AG20443 (cell line): ENCODE measurements at regions not wholly inside any gene's neighbourhood (a gene's known extent, or its start where the extent isn't known, plus 50 kb on each side); places are given as distances from the start of the nearest gene placed in this dataset.

Experiments used
- DNase-seq: peaks from one replicate; pipeline ENCODE4 v3.0.0; 2012; ENCODE audit warnings: low spot score, mixed read lengths

DNA sequence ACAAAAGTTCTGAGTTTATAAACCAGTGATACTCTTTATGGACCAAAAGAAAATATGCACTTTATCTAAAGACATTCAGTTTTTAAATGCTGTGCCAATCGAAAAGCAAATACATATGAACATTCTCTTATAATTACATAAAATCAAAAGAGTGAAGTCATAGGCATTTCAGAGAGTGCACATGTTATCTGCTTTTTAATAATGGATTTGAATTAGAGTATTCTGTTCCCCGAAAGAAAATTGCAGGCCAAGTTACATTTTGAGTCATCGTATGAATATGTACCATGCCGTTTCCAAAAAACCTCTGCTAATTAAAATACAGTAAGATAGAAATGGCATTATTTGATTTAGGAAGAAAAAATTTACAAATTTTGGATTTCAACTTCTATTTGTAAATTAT is 565.7 kb downstream of the ZEB2 start:
- DNase-seq, result no peak

DNA sequence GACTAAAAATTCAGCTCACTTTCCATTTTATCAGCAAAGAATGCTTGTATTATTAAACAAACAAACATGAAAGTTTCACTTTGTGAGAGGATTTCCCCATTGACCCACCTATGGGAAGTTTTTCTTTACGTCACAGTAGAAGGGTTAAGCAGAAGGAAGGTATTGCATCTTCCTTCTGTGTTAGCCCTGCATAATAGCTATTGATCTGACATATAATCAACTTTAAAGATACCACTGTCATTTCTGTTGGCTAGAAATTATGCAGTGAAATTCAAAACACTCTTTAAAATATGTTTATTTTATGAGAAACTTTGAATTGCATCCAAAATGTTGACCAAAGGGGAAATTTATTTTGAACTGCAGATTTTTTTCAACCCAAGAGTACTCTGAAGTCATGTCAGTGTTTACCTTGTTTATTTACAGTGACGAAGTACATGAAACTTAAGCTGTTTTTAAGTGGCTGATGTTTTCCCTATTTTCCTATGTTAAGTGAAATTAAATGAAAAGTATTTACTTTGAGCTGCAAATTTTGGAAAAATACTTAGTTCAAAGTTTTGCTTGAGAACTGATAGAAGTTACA is 566.4 kb downstream of the ZEB2 start:
- no peak for DNase-seq

DNA sequence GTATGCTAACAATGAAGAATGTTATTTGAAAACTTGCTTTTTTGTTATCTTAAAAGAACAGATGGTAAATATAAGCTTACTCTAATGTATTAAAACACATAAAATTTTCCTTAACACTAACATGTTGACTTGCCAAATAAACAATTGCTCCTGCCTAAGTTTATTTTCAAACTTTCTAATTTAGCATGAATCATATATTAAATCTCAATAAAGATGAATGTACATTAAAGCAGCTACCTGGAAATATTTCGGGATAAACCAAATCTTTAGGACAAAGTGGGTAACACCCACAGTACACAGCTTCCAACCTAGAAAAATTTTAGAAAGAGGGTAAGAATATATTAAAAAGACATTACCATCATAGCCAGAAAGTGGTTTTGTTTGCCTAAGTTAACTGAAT is 567.4 kb downstream of the ZEB2 start:
- DNase-seq, result no peak

DNA sequence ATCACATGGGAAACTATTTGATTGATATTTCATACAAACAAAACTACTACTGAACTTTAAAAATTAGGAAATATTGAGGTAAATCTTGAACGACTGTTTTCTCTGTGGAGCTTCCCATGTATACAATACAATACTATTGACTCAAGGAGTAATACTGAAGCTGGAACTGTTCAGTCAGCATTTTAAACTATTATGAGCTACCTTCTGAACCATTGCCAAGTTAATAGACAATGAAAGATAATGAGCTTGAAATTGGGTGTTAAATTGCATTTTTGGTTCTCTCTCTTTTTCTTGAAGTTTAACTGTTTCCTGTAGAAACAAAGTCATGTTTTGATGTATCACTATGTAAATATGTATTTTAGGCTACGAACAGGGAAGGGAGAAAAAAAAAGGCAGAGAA is 569.2 kb downstream of the ZEB2 start:
- no peak for DNase-seq

DNA sequence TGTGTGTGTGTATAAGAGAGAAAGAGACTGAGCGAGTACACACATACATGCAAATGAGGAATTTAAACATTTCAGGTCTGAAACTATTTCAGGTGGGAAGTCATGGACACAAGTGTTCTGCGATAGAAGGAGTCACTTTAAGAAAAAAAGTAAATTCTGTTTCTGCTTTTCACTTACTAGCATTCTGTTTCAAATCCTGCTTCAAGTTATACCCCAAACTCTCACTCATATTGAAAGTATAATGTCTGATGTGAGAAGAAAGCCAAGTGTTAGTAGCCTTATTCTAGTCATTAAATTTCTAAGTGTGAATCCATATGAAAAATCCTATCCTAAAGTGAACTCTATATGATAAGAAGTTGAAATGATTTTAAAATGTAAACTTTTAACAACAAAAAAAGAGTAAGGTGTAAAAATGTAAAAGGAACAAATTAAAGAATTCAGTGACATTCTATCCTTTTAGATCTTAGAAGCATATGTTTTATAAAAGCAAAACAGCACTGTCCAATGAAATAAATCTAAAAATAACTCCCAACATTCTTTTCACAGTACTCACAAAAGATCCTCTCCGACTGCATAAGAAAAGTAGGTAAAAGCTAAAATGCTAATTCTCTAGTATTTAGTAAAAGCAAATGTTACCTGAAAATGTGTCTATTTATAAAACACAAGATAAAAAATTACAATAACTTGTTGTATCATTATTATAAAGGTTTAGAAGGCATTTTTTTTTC is 570.6 kb downstream of the ZEB2 start:
- DNase-seq, result no peak

DNA sequence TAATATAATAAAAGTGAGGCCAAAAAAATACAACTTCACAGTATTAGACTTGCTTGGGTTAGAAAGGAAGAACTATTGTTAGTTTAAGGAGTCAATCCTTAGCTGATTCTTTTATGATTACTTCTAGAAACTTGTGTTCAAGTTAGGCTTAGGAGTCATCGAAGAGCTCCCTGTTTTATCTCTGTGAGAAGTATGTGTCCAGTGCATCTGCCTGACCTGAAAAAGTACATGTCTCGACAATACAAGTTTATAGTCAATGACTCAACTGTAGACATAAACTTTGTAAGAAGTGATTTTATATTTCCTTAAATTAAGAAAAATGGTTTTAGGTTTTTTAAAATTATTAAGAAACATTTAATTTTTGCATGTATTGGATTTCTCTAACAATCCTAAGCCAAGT is 571.2 kb downstream of the ZEB2 start:
- no peak for DNase-seq

DNA sequence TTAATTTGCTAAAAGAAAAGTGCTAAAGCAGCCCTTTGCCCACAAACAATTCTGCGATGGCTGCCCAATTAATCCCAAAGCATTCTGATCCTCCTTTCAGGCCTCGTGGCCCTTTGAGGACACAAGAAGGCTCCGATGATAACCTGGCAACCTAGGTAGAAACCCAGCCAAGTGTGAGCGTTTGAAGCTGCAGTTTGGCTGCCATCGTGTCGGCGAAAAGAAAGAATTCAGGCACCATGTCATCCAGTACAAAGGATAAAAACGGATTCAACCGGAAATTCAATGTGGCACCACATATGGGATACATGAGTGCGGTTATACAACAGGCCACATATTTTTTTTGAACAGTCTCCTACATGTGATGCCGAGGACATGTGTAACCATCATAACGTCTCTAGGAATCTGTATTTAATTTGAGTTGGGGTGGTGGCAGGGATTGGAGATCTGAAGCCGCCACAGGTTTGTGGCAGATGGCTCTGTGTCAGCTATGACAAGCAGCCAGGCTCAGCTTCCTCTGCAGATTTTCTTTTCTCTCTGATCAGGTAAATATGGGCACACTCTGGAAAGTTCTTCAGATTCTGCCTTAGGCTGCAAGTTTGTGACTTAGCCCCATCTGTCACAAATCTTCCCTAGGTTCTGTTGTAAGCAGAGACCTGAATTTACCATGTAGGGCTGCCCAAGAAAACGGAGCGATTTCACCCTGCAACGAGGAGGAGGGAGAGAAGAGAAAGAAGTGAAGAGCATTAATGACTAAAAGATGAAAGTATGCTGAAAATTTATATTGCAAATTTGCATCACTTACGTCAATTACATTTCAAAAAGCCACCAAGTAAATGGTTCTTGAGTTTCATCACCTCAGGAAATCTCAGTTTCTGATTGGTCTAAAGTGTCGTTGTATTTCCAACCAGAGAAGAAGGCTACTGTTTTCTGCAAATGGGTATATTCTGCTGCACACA is 573.2 kb downstream of the ZEB2 start:
- peak; percentile 42 for DNase-seq

DNA sequence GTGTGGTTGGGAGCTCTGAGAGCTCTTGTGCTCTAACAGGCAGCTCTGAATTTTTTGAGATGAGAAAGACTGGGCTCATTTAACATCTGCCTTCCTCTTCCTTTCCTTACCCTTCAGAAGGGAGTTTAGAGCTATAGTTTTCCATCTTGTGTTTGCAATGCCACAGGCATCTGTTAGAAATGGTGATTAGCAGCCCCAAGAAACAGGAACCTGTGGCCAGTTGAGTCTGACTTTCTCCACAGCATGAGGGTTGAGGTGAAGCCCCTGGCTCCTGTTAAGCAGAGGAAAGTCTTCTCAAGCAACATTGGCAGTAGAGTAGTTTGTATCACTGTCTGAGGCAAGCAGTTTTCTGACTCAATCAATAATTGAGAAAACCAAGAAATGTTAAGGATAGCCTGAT is 577.4 kb downstream of the ZEB2 start:
- DNase-seq, result no peak

DNA sequence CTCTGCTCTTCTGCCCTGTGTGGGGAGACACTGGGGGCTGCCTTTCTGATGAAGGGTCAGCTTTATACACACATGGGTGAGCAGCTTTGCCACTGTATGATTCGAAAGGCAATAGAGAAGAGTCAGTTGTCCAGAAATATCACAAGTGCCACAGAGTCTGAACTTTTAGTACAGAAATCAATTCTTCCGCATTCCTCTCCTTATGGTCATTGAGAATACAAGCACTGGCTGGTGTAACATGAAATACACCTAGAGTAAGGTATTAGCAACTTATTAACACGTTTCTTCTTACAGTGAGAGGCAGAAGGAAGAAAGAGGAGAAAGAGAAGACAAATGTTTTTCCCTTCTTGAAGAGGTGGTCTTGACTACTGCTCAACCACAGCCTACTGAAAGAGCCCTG is 579.2 kb downstream of the ZEB2 start:
- no peak for DNase-seq

DNA sequence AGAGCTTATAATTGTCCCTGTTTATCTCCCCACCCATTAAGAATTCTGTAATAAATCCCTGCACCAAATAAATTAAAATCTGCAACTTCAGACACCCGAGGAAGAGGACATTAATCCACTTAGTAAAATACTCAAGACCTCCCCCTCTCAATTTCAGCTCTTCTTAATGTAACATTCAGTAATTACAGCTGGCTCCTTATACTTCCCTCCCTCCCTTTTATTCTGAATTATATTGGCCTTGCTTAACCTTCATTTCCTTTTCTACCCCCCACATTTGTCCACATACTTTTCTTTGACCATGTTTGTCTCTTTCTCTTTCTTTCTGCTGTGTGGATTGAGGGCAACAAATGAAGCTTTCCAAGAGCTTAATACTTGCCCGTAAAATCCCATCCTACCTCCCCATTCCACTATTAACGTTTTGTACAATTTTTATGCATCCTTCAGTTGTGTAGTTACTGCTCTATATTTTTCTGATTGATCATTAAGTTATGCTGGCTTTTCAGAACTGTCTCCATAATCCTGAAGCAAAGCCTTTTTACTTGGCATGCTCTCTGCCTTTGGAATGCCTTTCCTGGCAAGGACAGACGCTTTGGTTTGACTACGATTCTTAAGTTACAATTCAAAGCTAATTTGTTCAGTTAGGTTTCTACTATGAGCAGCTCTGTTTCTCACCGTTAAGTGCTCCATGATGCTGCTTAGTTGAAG is 580.1 kb downstream of the ZEB2 start:
- DNase-seq, result peak; percentile 42

DNA sequence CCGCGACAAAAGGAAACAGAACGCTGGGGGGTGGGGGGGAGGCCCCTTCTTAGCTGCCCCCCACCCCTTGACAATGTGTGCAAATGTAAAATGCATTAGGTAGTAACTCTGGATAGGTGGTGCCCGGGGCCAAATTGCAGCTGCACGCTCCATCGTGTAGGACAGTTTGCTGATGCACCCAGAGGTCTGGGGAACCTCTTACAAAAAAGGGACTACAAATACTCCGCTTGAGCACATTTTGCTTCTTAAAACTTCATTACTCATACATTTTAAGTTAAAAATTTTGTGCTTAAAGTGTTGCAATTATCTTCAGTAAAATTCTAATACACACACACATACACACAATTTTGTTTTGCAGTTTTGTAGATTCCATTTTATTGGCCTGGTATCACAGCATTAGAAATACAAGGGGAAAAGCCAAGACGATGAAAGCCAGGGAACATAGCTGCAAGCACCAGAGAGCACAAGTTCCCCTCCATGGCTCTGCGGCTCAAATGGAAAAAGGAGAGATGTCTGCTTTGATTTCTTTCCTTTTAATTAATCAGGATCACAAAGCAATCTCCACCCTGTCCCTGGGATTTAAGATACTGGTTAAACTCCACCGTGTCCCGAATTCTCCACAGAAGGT is 582.1 kb downstream of the ZEB2 start:
- peak; percentile 21 for DNase-seq

DNA sequence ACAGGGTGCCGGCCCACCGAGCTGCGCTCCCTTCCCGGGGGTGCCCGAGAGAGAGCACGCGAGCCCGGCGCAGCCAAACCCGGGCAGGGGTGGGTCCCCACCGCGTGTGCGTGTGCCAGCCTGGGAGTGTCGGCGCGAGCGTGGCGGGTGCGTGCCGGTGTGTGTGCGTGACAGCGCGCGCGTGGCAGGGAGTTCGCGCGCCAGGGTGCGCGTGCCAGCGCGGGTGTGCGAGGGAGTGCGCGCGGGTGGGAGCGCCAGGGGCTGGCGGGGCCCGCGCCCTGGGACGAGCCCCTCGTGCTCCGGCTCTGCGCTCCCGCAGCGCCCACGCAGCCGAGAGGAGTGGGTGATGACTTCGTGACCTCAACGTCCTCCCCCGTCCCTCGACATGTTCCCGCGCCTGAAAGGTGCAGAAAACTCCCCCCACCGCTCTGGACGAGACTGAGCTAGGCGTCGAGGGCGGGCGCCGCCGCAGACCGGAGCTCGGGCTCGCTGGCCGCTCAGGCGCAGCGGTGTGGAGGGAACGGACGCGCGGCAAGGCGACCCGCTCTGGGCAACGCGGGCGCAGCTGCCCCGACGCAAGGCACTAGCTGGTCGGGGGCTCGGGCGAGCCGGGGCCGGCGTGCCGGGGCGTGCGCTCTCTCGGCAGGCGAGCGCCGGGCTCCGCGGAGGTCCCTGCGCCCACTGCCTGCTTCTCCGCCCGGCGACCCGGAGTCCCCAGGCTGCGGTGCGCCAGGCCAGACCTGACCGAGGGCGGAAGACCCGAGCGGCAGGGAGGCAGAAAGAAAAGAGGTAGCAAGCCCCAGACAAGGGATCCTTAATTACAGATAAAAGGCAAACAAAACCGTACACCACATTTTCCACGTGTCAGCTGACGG is 582.8 kb downstream of the ZEB2 start:
- DNase-seq, result peak; percentile 60

DNA sequence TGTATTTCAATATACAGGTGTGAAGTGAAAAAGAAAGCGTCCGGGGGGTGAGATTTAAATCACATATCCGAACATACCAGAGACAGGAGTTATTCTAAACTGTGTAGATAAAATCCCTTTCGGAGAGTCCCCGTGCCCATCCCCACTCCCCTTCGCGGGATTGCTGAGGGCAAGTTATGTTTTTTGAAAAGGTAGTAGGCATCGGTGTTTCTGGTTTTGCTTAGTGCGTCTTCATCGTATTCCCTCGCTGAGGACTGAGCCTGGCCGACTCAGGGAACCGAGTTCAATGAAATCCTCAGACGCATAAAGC is 583.4 kb downstream of the ZEB2 start:
- no peak for DNase-seq

DNA sequence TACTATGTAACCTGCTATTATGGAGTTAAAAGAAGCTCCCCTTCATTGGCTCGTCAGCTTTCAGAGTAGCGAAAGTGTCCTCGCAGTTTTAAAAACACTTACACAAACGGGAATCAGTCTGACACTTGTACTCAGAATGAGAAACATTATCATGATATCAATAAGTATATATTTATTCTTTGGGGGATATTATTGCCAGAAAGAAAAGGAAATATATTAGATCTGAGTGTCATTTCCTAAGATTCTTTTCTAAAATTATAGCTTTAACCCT is 584.5 kb downstream of the ZEB2 start:
- DNase-seq, result no peak

DNA sequence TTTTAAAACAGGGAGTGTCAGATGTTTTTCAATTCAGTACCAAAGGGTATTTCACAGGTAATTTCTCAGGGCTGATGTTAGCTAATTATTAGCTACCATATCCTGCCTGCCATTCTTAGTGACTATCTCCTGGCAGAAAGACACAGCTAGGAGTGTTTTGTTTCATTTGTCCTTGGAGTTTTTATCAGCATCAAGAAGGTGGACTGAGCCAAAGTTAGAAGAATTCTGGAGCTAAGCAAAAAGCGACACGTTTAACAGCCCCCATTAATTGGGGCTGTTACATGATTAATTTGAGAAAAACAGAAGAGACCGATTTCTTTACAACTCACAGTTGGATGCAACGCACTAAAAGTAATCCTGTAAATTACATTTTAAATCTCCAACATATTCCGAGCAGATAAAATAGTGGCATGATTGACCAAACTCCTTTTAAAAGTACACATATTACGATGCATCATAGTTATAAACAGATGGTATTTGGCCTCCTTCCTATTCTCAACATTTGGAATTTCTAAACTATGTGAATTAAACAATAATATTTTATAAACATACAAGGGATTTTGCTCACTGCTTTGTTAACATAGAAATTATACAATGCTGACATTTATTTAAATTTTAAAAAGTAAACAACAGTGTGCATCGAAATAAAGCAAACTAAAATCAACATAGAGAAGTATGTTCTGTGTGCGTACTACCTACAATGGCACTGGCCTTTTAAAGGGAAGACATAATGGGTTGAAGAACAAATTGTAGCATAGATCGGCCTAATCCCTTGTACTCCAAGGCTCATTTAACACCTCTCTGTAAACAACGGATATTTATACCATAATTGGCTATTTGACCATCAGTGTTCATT is 585.1 kb downstream of the ZEB2 start:
- DNase-seq, result no peak

DNA sequence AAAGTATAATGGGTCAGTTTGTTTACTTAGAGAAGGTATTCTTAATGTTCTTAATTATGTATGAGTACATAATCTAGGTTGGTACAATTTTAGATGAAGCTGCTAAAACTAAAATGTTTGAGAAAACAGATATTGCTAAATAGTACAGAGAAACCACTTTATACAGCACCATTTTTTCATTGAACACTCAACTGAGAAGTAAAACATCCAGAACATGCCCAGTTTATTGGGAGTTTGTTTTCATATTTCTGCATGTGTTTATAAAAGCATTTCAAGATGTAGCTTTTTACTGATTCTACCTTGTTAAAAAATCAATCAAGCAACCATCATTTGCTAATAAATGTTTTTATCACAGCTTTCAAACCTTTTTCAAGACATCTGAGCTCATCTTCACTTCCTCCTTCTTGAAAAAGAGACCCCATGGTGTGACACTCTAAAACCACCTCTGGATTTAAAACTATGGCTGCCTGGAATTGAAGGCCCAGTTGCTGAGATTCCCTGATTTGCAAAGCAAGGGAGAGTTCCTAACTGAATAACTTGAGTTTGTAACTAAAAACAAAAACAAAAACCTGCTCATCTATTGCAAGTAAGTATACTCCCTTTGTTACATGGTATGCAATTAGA is 585.9 kb downstream of the ZEB2 start:
- no peak for DNase-seq

DNA sequence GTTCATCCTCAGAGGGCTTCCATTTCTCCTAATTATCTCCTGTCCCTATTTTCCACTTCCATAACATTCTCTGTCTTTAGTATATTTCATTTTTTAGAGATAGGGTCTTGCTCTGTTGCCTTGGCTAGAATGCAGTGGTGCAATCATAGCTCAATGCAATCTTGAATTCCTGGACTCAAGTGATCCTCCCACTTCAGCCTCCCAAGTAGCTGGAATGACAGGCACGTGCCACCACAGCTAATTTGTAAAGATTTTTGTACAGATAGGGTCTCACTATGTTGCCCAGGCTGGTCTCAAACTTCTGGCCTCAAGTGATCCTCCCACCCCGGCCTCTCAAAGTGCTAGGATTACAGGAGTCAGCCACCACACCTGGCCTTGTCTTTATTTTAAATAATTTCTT is 589.0 kb downstream of the ZEB2 start:
- no peak for DNase-seq

DNA sequence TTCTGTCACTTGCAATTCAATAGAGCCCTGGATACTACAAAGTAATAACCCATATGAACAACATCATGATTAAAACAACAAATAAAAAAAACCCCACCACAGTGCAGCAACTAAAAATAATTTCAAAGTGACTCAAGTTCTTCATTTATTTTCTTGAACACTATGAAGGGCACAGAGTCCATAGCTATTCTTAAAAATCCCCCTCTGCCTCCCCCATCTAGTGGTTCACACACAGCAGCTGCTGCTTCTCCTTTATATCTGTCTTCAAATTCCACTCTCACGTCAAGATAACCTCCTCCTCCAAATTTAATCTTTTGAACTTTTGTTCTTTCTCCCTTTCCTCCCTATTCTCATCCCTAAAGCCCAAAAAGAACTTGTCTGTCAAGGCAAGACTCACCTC is 591.3 kb downstream of the ZEB2 start:
- no peak for DNase-seq

DNA sequence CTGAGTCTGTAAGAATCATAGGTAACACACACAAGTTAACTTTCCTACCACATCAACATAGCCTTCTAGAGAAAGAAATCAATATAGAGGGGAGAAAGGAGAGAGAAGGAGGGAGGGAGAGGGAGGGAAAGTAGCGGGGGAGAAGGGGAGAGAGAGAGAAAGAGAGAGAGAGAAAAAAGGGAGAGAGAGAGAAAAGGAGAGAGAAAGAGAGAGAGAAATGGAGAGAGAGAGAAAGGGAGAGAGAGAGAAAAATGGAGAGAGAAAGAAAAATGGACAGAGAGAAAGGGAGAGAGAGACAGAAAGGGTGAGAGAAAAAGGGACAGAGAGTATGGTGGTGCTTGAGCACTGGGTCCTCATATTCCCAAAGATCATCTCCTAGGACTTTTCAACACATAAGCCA is 591.7 kb downstream of the ZEB2 start:
- DNase-seq, result no peak

DNA sequence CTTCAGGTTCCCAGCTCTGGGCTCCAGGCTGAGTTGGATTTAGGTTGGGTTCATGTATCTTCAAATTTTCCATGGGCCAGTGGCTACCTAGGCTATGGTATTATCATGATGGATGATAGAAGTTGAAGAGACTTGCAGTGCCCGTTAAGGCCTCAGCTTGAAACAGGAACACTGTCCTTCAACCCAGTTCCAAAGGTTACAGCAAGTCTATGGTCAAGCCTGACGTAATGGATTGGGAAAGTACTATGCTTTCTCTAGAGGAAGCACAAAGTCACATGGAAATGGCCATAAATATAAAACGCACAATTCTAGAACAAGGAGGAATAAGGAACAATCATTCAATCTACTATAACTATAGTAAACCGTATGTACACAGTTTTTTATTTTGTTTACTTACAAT is 593.2 kb downstream of the ZEB2 start:
- no peak for DNase-seq
